Panc1 (cell line): ENCODE measurements at regions not wholly inside any gene's neighbourhood (a gene's known extent, or its start where the extent isn't known, plus 50 kb on each side); places are given as distances from the start of the nearest gene placed in this dataset.

Source experiments
- TF ChIP-seq, protein P1 (sequence below): fragments of 450-650 bp; IDR thresholded peaks from 2 replicates; pipeline ENCODE4 v1.5.1; 2017; ENCODE audit warnings: mild to moderate bottlenecking
- TF ChIP-seq, protein P2 (sequence below), 2 experiments: IDR thresholded peaks; 2 replicates each; pipeline ENCODE4 v1.6.1; 2011 to 2012; ENCODE audit warnings: low read depth in 2 of 2, control low read depth in 1 of 2, low read length in 1 of 2, mild to moderate bottlenecking in 1 of 2, moderate library complexity in 1 of 2; ENCODE audit not compliant: insufficient read depth in 1 of 2

DNA sequence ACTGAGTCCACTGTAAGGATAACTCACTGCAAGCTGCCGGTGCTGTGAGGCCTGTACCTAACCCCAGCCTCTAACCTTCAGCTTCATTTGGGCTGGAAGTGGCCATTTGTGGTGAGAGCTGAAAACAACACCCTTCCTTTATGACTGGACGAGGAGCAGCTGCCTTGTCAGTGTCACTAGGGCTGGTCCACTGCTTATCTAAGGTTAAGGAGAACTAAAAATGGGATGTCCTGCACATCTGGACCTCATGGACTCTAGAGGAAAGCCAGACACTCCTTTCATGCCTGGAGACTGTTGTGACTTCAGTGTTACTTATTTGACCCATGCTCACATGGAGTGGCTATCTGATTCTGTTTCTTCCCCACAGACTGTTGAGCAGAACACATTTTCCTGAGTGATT is 139.9 kb downstream of the ZNF518B start:
- TF ChIP-seq, protein P1, sequence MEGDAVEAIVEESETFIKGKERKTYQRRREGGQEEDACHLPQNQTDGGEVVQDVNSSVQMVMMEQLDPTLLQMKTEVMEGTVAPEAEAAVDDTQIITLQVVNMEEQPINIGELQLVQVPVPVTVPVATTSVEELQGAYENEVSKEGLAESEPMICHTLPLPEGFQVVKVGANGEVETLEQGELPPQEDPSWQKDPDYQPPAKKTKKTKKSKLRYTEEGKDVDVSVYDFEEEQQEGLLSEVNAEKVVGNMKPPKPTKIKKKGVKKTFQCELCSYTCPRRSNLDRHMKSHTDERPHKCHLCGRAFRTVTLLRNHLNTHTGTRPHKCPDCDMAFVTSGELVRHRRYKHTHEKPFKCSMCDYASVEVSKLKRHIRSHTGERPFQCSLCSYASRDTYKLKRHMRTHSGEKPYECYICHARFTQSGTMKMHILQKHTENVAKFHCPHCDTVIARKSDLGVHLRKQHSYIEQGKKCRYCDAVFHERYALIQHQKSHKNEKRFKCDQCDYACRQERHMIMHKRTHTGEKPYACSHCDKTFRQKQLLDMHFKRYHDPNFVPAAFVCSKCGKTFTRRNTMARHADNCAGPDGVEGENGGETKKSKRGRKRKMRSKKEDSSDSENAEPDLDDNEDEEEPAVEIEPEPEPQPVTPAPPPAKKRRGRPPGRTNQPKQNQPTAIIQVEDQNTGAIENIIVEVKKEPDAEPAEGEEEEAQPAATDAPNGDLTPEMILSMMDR = no peak
- TF ChIP-seq, protein P2, sequence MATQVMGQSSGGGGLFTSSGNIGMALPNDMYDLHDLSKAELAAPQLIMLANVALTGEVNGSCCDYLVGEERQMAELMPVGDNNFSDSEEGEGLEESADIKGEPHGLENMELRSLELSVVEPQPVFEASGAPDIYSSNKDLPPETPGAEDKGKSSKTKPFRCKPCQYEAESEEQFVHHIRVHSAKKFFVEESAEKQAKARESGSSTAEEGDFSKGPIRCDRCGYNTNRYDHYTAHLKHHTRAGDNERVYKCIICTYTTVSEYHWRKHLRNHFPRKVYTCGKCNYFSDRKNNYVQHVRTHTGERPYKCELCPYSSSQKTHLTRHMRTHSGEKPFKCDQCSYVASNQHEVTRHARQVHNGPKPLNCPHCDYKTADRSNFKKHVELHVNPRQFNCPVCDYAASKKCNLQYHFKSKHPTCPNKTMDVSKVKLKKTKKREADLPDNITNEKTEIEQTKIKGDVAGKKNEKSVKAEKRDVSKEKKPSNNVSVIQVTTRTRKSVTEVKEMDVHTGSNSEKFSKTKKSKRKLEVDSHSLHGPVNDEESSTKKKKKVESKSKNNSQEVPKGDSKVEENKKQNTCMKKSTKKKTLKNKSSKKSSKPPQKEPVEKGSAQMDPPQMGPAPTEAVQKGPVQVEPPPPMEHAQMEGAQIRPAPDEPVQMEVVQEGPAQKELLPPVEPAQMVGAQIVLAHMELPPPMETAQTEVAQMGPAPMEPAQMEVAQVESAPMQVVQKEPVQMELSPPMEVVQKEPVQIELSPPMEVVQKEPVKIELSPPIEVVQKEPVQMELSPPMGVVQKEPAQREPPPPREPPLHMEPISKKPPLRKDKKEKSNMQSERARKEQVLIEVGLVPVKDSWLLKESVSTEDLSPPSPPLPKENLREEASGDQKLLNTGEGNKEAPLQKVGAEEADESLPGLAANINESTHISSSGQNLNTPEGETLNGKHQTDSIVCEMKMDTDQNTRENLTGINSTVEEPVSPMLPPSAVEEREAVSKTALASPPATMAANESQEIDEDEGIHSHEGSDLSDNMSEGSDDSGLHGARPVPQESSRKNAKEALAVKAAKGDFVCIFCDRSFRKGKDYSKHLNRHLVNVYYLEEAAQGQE (IDR thresholded peaks at IDR 0.05; ENCODE audit: insufficient read depth in 1 of 2, low read depth in 2 of 2, low read length in 1 of 2) = no peak
